ENCODE measurements at regions not wholly inside any gene's neighbourhood (a gene's known extent, or its start where the extent isn't known, plus 50 kb on each side); places are given as distances from the start of the nearest gene placed in this dataset.

DNA sequence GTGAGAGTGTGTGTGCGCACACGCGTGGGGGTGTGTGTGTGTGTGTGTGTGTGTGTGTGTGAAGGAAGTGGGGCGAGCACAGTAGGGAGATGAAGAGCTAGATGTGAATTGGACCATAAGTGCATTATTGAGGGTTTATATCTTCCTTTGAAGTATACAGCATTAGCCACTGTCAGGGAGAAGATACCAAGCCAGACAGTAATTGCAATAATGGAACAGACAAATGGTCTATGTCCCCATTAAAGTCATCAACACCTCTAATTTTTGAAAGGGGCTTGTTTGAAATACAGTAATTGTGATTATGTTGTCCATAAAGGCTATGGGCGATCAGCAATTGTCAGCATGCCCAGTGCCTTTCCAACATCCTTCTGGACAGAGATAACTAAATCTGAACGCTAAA is 429.2 kb upstream of the NR2F2 start:
- TF ChIP-seq EMX1 (CRISPR knock-in tag; IDR thresholded peaks at IDR 0.05) (no peak), GRHL2 (CRISPR knock-in tag; IDR thresholded peaks at IDR 0.05; ENCODE audit: insufficient replicate concordance, severe bottlenecking) (no peak), ZNF263 (CRISPR knock-in tag; IDR thresholded peaks at IDR 0.05; ENCODE audit: low read depth) (no peak), JUN (CRISPR knock-in tag; IDR thresholded peaks at IDR 0.05) (no peak)
- TF ChIP-seq, protein P1, sequence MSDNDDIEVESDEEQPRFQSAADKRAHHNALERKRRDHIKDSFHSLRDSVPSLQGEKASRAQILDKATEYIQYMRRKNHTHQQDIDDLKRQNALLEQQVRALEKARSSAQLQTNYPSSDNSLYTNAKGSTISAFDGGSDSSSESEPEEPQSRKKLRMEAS (CRISPR knock-in tag; IDR thresholded peaks at IDR 0.05): no peak
- TF ChIP-seq, protein P2, sequence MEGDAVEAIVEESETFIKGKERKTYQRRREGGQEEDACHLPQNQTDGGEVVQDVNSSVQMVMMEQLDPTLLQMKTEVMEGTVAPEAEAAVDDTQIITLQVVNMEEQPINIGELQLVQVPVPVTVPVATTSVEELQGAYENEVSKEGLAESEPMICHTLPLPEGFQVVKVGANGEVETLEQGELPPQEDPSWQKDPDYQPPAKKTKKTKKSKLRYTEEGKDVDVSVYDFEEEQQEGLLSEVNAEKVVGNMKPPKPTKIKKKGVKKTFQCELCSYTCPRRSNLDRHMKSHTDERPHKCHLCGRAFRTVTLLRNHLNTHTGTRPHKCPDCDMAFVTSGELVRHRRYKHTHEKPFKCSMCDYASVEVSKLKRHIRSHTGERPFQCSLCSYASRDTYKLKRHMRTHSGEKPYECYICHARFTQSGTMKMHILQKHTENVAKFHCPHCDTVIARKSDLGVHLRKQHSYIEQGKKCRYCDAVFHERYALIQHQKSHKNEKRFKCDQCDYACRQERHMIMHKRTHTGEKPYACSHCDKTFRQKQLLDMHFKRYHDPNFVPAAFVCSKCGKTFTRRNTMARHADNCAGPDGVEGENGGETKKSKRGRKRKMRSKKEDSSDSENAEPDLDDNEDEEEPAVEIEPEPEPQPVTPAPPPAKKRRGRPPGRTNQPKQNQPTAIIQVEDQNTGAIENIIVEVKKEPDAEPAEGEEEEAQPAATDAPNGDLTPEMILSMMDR (IDR thresholded peaks at IDR 0.05): no peak
- TF ChIP-seq, protein P3, sequence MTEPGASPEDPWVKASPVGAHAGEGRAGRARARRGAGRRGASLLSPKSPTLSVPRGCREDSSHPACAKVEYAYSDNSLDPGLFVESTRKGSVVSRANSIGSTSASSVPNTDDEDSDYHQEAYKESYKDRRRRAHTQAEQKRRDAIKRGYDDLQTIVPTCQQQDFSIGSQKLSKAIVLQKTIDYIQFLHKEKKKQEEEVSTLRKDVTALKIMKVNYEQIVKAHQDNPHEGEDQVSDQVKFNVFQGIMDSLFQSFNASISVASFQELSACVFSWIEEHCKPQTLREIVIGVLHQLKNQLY (CRISPR knock-in tag; IDR thresholded peaks at IDR 0.05): no peak
- TF ChIP-seq, protein P4, sequence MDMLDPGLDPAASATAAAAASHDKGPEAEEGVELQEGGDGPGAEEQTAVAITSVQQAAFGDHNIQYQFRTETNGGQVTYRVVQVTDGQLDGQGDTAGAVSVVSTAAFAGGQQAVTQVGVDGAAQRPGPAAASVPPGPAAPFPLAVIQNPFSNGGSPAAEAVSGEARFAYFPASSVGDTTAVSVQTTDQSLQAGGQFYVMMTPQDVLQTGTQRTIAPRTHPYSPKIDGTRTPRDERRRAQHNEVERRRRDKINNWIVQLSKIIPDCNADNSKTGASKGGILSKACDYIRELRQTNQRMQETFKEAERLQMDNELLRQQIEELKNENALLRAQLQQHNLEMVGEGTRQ (CRISPR knock-in tag; IDR thresholded peaks at IDR 0.05): no peak
- TF ChIP-seq, protein P5, sequence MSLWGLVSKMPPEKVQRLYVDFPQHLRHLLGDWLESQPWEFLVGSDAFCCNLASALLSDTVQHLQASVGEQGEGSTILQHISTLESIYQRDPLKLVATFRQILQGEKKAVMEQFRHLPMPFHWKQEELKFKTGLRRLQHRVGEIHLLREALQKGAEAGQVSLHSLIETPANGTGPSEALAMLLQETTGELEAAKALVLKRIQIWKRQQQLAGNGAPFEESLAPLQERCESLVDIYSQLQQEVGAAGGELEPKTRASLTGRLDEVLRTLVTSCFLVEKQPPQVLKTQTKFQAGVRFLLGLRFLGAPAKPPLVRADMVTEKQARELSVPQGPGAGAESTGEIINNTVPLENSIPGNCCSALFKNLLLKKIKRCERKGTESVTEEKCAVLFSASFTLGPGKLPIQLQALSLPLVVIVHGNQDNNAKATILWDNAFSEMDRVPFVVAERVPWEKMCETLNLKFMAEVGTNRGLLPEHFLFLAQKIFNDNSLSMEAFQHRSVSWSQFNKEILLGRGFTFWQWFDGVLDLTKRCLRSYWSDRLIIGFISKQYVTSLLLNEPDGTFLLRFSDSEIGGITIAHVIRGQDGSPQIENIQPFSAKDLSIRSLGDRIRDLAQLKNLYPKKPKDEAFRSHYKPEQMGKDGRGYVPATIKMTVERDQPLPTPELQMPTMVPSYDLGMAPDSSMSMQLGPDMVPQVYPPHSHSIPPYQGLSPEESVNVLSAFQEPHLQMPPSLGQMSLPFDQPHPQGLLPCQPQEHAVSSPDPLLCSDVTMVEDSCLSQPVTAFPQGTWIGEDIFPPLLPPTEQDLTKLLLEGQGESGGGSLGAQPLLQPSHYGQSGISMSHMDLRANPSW (CRISPR knock-in tag; conservative IDR thresholded peaks at IDR 0.05; ENCODE audit: low read depth): no peak
- TF ChIP-seq, protein P6, sequence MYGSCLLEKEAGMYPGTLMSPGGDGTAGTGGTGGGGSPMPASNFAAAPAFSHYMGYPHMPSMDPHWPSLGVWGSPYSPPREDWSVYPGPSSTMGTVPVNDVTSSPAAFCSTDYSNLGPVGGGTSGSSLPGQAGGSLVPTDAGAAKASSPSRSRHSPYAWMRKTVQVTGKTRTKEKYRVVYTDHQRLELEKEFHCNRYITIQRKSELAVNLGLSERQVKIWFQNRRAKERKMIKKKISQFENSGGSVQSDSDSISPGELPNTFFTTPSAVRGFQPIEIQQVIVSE (CRISPR knock-in tag; IDR thresholded peaks at IDR 0.05; ENCODE audit: borderline replicate concordance): no peak
